HEK293 (cell line): ENCODE measurements at regions not wholly inside any gene's neighbourhood (a gene's known extent, or its start where the extent isn't known, plus 50 kb on each side); places are given as distances from the start of the nearest gene placed in this dataset.

Source experiments
- TCF7L2 ChIP-seq: IDR thresholded peaks from 2 replicates; pipeline ENCODE4 v1.6.1; 2011; ENCODE audit warnings: low read depth, mild to moderate bottlenecking, inconsistent platforms, low read length, moderate library complexity, borderline replicate concordance
- ZBTB21 ChIP-seq: fragments of 450-650 bp; formaldehyde crosslinking; IDR thresholded peaks from 2 replicates; pipeline ENCODE4 v1.5.1; 2017; ENCODE audit warnings: missing biosample characterization, missing genetic modification characterization
- ZNF121 ChIP-seq: fragments of 450-650 bp; formaldehyde crosslinking; IDR thresholded peaks from 2 replicates; pipeline ENCODE4 v1.5.1; 2016; ENCODE audit warnings: missing biosample characterization, missing genetic modification characterization
- ZNF138 ChIP-seq: fragments of 450-650 bp; formaldehyde crosslinking; IDR thresholded peaks from 2 replicates; pipeline ENCODE4 v1.5.1; 2016; ENCODE audit warnings: missing biosample characterization, missing genetic modification characterization, borderline replicate concordance
- ZNF274 ChIP-seq, 2 experiments: fragments of 200-500 bp in 1 of 2; fragments of 450-650 bp in 1 of 2; sonication (Bioruptor generic) in 1 of 2; formaldehyde crosslinking in 1 of 2; IDR thresholded peaks; 2 replicates each; pipeline versions ENCODE4 v1.5.1 to v1.6.1; 2014 to 2016; ENCODE audit warnings: borderline replicate concordance in 1 of 2, inconsistent platforms in 1 of 2, low read length in 1 of 2, missing biosample characterization in 1 of 2, missing genetic modification characterization in 1 of 2
- ZNF302 ChIP-seq: fragments of 450-650 bp; formaldehyde crosslinking; IDR thresholded peaks from 2 replicates; pipeline ENCODE4 v1.5.1; 2016; ENCODE audit warnings: missing biosample characterization, missing genetic modification characterization, low read depth
- ZNF670 ChIP-seq: fragments of 450-650 bp; formaldehyde crosslinking; IDR thresholded peaks from 2 replicates; pipeline ENCODE4 v1.5.1; 2016; ENCODE audit warnings: missing biosample characterization, missing genetic modification characterization, low read depth
- TF ChIP-seq, protein P1 (sequence below): fragments of 450-650 bp; formaldehyde crosslinking; IDR thresholded peaks from 2 replicates; pipeline ENCODE4 v1.5.1; 2016; ENCODE audit warnings: missing biosample characterization, missing genetic modification characterization
- TF ChIP-seq, protein P2 (sequence below): fragments of 450-650 bp; formaldehyde crosslinking; IDR thresholded peaks from 2 replicates; pipeline ENCODE4 v1.5.1; 2016; ENCODE audit warnings: missing biosample characterization, missing genetic modification characterization
- TF ChIP-seq, protein P3 (sequence below): fragments of 450-650 bp; formaldehyde crosslinking; IDR thresholded peaks from 2 replicates; pipeline ENCODE4 v1.5.1; 2016; ENCODE audit warnings: missing biosample characterization, missing genetic modification characterization
- TF ChIP-seq, protein P4 (sequence below): fragments of 450-650 bp; formaldehyde crosslinking; IDR thresholded peaks from 2 replicates; pipeline ENCODE4 v1.5.1; 2016; ENCODE audit warnings: missing biosample characterization, missing genetic modification characterization, low read depth
- TF ChIP-seq, protein P5 (sequence below): fragments of 450-650 bp; formaldehyde crosslinking; conservative IDR thresholded peaks from 2 replicates; pipeline ENCODE4 v1.5.1; 2016; ENCODE audit warnings: low read depth, missing biosample characterization, missing genetic modification characterization
- TF ChIP-seq, protein P6 (sequence below): fragments of 450-650 bp; formaldehyde crosslinking; IDR thresholded peaks from 2 replicates; pipeline ENCODE4 v1.5.1; 2016; ENCODE audit warnings: missing biosample characterization, missing genetic modification characterization

DNA sequence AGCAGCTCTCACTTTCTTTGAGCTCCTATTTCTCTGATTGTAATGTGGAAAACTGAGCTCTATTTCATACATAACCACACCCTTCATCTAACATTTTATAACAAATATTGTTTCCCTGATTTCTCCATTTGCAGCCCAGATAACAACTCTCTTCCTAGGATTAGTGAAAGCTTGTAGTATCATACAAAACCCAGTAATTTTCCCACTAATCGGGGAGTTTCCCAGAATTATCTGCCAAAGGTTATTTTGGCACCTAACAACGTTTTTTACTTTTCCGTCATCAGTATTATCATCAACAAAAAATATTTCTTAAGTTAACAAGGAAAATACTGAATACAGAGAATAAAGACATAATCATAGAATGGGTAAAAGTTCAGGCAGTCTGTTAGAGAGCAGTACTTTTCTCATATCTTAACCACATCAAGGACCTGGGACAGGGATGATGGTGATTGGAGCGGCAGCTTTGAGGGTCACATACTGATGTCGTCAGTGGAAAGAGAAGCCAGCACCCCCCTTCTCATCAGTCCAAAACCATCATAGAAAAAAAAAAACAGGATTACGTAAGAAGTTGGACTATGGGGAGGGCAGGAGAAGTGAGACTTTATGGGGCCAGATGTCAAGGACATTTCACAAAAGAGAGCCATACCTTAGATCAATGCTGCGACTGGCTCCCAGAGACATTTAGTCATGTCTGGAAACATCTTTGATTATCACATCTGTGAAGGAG, 166.1 kb upstream of the TNFAIP3 start:
- TF ChIP-seq ZNF274 (IDR thresholded peaks at IDR 0.05; ENCODE audit: low read length) (no peak), ZNF274 (tag by site-specific recombination; IDR thresholded peaks at IDR 0.05; ENCODE audit: borderline replicate concordance) (no peak), ZNF138 (tag by site-specific recombination) (no peak), ZNF302 (tag by site-specific recombination) (no peak), ZNF121 (tag by site-specific recombination) (no peak), TCF7L2 (no peak), ZBTB21 (tag by site-specific recombination) (no peak), ZNF670 (tag by site-specific recombination) (no peak)
- TF ChIP-seq, protein P1, sequence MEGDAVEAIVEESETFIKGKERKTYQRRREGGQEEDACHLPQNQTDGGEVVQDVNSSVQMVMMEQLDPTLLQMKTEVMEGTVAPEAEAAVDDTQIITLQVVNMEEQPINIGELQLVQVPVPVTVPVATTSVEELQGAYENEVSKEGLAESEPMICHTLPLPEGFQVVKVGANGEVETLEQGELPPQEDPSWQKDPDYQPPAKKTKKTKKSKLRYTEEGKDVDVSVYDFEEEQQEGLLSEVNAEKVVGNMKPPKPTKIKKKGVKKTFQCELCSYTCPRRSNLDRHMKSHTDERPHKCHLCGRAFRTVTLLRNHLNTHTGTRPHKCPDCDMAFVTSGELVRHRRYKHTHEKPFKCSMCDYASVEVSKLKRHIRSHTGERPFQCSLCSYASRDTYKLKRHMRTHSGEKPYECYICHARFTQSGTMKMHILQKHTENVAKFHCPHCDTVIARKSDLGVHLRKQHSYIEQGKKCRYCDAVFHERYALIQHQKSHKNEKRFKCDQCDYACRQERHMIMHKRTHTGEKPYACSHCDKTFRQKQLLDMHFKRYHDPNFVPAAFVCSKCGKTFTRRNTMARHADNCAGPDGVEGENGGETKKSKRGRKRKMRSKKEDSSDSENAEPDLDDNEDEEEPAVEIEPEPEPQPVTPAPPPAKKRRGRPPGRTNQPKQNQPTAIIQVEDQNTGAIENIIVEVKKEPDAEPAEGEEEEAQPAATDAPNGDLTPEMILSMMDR (tag by site-specific recombination): no peak
- TF ChIP-seq, protein P2, sequence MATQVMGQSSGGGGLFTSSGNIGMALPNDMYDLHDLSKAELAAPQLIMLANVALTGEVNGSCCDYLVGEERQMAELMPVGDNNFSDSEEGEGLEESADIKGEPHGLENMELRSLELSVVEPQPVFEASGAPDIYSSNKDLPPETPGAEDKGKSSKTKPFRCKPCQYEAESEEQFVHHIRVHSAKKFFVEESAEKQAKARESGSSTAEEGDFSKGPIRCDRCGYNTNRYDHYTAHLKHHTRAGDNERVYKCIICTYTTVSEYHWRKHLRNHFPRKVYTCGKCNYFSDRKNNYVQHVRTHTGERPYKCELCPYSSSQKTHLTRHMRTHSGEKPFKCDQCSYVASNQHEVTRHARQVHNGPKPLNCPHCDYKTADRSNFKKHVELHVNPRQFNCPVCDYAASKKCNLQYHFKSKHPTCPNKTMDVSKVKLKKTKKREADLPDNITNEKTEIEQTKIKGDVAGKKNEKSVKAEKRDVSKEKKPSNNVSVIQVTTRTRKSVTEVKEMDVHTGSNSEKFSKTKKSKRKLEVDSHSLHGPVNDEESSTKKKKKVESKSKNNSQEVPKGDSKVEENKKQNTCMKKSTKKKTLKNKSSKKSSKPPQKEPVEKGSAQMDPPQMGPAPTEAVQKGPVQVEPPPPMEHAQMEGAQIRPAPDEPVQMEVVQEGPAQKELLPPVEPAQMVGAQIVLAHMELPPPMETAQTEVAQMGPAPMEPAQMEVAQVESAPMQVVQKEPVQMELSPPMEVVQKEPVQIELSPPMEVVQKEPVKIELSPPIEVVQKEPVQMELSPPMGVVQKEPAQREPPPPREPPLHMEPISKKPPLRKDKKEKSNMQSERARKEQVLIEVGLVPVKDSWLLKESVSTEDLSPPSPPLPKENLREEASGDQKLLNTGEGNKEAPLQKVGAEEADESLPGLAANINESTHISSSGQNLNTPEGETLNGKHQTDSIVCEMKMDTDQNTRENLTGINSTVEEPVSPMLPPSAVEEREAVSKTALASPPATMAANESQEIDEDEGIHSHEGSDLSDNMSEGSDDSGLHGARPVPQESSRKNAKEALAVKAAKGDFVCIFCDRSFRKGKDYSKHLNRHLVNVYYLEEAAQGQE (tag by site-specific recombination): no peak
- TF ChIP-seq, protein P3, sequence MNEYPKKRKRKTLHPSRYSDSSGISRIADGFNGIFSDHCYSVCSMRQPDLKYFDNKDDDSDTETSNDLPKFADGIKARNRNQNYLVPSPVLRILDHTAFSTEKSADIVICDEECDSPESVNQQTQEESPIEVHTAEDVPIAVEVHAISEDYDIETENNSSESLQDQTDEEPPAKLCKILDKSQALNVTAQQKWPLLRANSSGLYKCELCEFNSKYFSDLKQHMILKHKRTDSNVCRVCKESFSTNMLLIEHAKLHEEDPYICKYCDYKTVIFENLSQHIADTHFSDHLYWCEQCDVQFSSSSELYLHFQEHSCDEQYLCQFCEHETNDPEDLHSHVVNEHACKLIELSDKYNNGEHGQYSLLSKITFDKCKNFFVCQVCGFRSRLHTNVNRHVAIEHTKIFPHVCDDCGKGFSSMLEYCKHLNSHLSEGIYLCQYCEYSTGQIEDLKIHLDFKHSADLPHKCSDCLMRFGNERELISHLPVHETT (tag by site-specific recombination): no peak
- TF ChIP-seq, protein P4, sequence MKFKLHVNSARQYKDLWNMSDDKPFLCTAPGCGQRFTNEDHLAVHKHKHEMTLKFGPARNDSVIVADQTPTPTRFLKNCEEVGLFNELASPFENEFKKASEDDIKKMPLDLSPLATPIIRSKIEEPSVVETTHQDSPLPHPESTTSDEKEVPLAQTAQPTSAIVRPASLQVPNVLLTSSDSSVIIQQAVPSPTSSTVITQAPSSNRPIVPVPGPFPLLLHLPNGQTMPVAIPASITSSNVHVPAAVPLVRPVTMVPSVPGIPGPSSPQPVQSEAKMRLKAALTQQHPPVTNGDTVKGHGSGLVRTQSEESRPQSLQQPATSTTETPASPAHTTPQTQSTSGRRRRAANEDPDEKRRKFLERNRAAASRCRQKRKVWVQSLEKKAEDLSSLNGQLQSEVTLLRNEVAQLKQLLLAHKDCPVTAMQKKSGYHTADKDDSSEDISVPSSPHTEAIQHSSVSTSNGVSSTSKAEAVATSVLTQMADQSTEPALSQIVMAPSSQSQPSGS: no peak
- TF ChIP-seq, protein P5, sequence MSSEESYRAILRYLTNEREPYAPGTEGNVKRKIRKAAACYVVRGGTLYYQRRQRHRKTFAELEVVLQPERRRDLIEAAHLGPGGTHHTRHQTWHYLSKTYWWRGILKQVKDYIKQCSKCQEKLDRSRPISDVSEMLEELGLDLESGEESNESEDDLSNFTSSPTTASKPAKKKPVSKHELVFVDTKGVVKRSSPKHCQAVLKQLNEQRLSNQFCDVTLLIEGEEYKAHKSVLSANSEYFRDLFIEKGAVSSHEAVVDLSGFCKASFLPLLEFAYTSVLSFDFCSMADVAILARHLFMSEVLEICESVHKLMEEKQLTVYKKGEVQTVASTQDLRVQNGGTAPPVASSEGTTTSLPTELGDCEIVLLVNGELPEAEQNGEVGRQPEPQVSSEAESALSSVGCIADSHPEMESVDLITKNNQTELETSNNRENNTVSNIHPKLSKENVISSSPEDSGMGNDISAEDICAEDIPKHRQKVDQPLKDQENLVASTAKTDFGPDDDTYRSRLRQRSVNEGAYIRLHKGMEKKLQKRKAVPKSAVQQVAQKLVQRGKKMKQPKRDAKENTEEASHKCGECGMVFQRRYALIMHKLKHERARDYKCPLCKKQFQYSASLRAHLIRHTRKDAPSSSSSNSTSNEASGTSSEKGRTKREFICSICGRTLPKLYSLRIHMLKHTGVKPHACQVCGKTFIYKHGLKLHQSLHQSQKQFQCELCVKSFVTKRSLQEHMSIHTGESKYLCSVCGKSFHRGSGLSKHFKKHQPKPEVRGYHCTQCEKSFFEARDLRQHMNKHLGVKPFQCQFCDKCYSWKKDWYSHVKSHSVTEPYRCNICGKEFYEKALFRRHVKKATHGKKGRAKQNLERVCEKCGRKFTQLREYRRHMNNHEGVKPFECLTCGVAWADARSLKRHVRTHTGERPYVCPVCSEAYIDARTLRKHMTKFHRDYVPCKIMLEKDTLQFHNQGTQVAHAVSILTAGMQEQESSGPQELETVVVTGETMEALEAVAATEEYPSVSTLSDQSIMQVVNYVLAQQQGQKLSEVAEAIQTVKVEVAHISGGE (tag by site-specific recombination): no peak
- TF ChIP-seq, protein P6, sequence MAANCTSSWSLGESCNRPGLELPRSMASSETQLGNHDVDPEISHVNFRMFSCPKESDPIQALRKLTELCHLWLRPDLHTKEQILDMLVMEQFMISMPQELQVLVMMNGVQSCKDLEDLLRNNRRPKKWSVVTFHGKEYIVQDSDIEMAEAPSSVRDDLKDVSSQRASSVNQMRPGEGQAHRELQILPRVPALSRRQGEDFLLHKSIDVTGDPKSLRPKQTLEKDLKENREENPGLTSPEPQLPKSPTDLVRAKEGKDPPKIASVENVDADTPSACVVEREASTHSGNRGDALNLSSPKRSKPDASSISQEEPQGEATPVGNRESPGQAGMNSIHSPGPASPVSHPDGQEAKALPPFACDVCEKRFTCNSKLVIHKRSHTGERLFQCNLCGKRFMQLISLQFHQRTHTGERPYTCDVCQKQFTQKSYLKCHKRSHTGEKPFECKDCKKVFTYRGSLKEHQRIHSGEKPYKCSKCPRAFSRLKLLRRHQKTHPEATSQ (tag by site-specific recombination): no peak
